ENCODE measurements at regions not wholly inside any gene's neighbourhood (a gene's known extent, or its start where the extent isn't known, plus 50 kb on each side); places are given as distances from the start of the nearest gene placed in this dataset.
A peak's percentile ranks its signal among the peaks of the same experiment; 100 is the strongest.
"Not testable (repeated sequence)": the region's sequence is repeated elsewhere in the genome, so short reads cannot be mapped to it uniquely, and the experiment has no call there.

GRCh38 chr1:190003376-190003775 is 474.3 kb downstream of the BRINP3 start:
- no peak for DNase-seq (ENCODE audit: low spot score)

GRCh38 chr1:190011585-190011984 is 466.1 kb downstream of the BRINP3 start:
- DNase-seq (ENCODE audit: low spot score): no peak

DNA sequence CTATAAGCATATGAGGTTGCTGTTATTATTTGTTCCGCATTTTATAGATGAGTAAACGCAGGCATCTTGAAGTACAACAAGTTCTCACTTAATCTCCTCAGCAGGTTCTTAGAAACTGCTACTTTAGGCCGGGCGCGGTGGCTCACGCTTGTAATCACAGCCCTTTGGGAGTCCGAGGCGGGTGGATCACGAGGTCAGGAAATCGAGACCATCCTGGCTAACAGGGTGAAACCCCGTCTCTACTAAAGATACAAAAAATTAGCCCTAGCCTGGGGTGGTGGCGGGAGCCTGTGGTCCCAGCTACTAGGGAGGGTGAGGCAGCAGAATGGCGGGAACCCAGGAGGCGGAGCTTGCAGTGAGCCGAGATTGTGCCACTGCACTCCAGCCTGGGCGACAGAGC is 458.5 kb downstream of the BRINP3 start:
- not testable (repeated sequence) for DNase-seq (ENCODE audit: low spot score)

DNA sequence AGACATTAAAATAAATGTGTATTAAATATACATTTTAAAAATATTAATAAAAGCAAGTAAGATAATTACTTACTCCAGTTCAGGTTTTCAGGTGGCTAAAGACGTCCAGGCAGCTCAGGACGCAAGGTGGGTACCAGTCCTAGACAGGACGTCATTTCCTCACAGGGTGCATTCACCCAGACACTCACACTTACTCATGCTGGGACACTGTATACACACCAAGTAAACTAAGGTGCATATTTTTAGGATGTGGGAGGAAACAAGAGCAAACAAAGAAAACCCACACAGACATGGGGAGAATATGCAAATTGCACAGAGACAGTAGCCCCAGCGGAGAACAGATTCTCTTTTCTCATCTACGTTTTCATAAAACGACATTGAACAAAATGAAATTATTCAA is 457.9 kb downstream of the BRINP3 start:
- no peak for DNase-seq (ENCODE audit: low spot score)

DNA sequence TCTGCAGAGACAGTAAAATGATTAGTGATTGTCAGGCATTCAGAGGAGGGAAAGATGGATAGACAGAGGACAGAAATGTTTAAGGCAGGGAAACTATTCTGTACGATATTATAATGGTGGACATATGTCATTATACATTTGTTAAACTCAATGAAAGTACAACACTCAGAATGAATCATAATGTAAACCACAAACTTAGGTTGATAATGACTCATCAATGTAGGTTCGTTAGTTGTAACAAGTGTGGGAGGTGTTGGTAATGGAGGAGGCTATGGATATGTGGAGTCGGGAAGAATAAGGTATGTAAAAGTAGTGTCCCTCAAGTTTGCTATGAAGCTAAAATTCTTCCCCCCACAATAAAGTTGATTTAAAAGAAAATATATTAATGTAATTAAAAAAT is 455.0 kb downstream of the BRINP3 start:
- DNase-seq (ENCODE audit: low spot score): no peak

- peak; percentile 3 for DNase-seq (ENCODE audit: low spot score)
Observed at GRCh38 chr1:190029441-190029840, 448.2 kb downstream of the BRINP3 start.

DNA sequence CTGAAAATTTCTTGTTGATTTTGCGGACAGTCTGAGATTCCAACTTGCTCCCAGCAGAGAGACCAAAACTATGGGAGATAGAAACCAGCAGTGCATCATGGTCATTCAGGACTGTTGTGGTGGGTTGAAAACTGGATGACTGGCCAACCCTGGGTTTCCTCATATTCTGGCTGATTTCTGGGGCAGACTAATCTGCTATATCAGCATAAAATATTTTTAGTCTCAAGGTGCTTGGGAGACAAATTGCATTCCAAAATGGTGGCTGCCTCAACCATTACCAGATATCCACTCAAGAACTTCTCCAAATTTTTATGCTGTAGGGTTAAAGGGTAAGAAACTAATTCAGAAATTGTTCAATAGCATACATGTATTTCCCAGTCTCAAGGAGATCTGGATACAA is 434.0 kb downstream of the BRINP3 start:
- DNase-seq (ENCODE audit: low spot score): no peak

DNA sequence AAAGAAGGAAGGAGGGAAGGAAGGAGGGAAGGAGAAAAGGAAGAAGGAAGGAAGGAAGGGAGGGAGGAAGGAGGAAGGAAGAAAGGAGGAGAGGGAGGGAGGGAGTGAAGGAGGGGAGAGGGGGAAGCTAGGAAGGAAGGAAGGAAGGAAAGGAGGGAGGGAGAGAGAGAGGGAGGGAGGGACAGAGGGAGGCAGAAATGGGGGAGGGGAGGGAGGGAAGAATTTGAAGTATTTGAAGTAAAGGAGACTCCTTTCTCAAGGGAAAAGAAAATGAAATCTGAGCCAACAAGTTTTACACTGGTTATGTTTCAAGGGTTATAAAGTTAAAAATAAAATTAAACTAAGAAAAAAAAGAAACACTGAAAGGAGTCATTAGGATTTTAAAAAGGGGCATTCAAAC is 431.4 kb downstream of the BRINP3 start:
- DNase-seq (ENCODE audit: low spot score): no peak
